H1 (cell line): ENCODE measurements at regions not wholly inside any gene's neighbourhood (a gene's known extent, or its start where the extent isn't known, plus 50 kb on each side); places are given as distances from the start of the nearest gene placed in this dataset.

Experiments
- CTCF ChIA-PET: fragments of 300-600 bp; sonication (Branson Sonifier 250); formaldehyde crosslinking; loops from one replicate; lab custom pipeline; 2021; ENCODE audit not compliant: partially characterized antibody; lab: Charles Lee
- POLR2A ChIA-PET: fragments of 300-600 bp; sonication (Branson Sonifier 250); formaldehyde crosslinking; loops from one replicate; lab custom pipeline; 2021; ENCODE audit warnings: inconsistent platforms; ENCODE audit not compliant: partially characterized antibody; lab: Charles Lee
- DNase-seq, 2 experiments: peaks; one replicate each; pipeline versions ENCODE4 v3.0.0 to v3.0.0-alpha.2; 2010 to 2022; ENCODE audit warnings: low spot score in 2 of 2, low read depth in 1 of 2, mixed read lengths in 1 of 2
- FAIRE-seq: peaks from 2 replicates; lab custom pipeline; 2011; peaks lifted over from hg19 to GRCh38; lab: Jason Lieb, UNC
- H2AFZ ChIP-seq: 2 replicates; pipeline ENCODE4 v1.8.1; 2012; ENCODE audit warnings: low read length, inconsistent platforms
- H2AK5ac ChIP-seq: 2 replicates; pipeline ENCODE4 v1.6.1; 2013; ENCODE audit warnings: low read depth, low read length
- H2BK120ac ChIP-seq: replicated peaks from 2 replicates; pipeline ENCODE3; 2013; ENCODE audit warnings: low read depth, low read length, inconsistent platforms
- H2BK12ac ChIP-seq: 2 replicates; pipeline ENCODE4 v1.6.1; 2013; ENCODE audit warnings: low read depth, low read length
- H2BK15ac ChIP-seq: 2 replicates; pipeline ENCODE4 v1.6.1; 2013; ENCODE audit warnings: low read length
- H2BK20ac ChIP-seq: 2 replicates; pipeline ENCODE4 v1.6.1; 2013; ENCODE audit warnings: low read length
- H2BK5ac ChIP-seq: 2 replicates; pipeline ENCODE4 v1.6.1; 2013; ENCODE audit warnings: low read depth, low read length
- H3K14ac ChIP-seq: 2 replicates; pipeline ENCODE4 v1.6.1; 2013; ENCODE audit warnings: inconsistent platforms; ENCODE audit not compliant: insufficient read length
- H3K18ac ChIP-seq: 2 replicates; pipeline ENCODE4 v1.6.1; 2013; ENCODE audit warnings: low read length; ENCODE audit errors: extremely low read depth
- H3K23ac ChIP-seq: 2 replicates; pipeline ENCODE4 v1.6.1; 2013; ENCODE audit warnings: inconsistent platforms; ENCODE audit not compliant: insufficient read length
- H3K23me2 ChIP-seq: 2 replicates; pipeline ENCODE4 v1.6.1; 2013; ENCODE audit warnings: low read depth, low read length
- H3K27ac ChIP-seq: 2 replicates; pipeline ENCODE4 v1.6.1; 2011; ENCODE audit warnings: low read depth, low read length, inconsistent platforms
- H3K27me3 ChIP-seq, 4 experiments: replicated peaks in 1 of 4; 1 replicate in 1 of 4; 2 replicates in 3 of 4; pipeline versions ENCODE4 v1.6.1 to v1.8.1; 2011 to 2013; ENCODE audit warnings: low read length in 3 of 4, mild to moderate bottlenecking in 3 of 4, inconsistent platforms in 2 of 4, mixed read lengths in 2 of 4, moderate library complexity in 1 of 4; ENCODE audit not compliant: control insufficient read depth in 3 of 4, insufficient read depth in 3 of 4; ENCODE audit errors: extremely low read depth in 1 of 4
- H3K36me3 ChIP-seq, 4 experiments: 2 replicates each; pipeline versions ENCODE4 v1.6.1 to v1.8.1; 2011 to 2013; ENCODE audit warnings: mild to moderate bottlenecking in 4 of 4, low read length in 3 of 4, moderate library complexity in 2 of 4, control low read depth in 1 of 4, inconsistent platforms in 1 of 4; ENCODE audit not compliant: insufficient read depth in 4 of 4, control insufficient read depth in 2 of 4
- H3K4ac ChIP-seq: replicated peaks from 2 replicates; pipeline ENCODE3; 2013; ENCODE audit warnings: low read length, low read depth, mixed read lengths, inconsistent platforms; ENCODE audit not compliant: insufficient read length
- H3K4me1 ChIP-seq, 4 experiments: replicated peaks in 1 of 4; 1 replicate in 1 of 4; 2 replicates in 3 of 4; pipeline versions ENCODE4 v1.6.1 to v1.8.1; 2011 to 2013; ENCODE audit warnings: low read length in 3 of 4, inconsistent platforms in 2 of 4, mixed read lengths in 1 of 4; ENCODE audit not compliant: insufficient read depth in 4 of 4, control insufficient read depth in 3 of 4
- H3K4me2 ChIP-seq, 2 experiments: 2 replicates each; pipeline versions ENCODE4 v1.6.1 to v1.8.1; 2011 to 2013; ENCODE audit warnings: low read depth in 2 of 2, low read length in 2 of 2, control low read depth in 1 of 2, inconsistent platforms in 1 of 2, mild to moderate bottlenecking in 1 of 2; ENCODE audit not compliant: insufficient read depth in 1 of 2
- H3K4me3 ChIP-seq, 4 experiments: fragments of 200-600, 300-600 bp in 1 of 4; sonication (generic), shearing (Covaris generic), sonication (Bioruptor Twin) in 1 of 4; 2 replicates each; pipeline versions ENCODE4 v1.5.1 to v1.8.1; 2011 to 2016; ENCODE audit warnings: low read length in 4 of 4, low read depth in 3 of 4, control low read depth in 2 of 4, inconsistent platforms in 2 of 4, mild to moderate bottlenecking in 2 of 4, mixed read lengths in 1 of 4, moderate library complexity in 1 of 4; ENCODE audit not compliant: insufficient read depth in 2 of 4; ENCODE audit errors: extremely low read depth in 1 of 4
- H3K56ac ChIP-seq: replicated peaks from 2 replicates; pipeline ENCODE3; 2013; ENCODE audit warnings: low read depth, mild to moderate bottlenecking, mixed read lengths, low read length, inconsistent platforms; ENCODE audit not compliant: insufficient read length
- H3K79me1 ChIP-seq: 2 replicates; pipeline ENCODE4 v1.6.1; 2013; ENCODE audit warnings: low read depth, low read length, control low read depth
- H3K79me2 ChIP-seq, 2 experiments: 2 replicates each; pipeline versions ENCODE4 v1.6.1 to v1.8.1; 2012 to 2013; ENCODE audit warnings: low read length in 2 of 2, mild to moderate bottlenecking in 2 of 2, inconsistent platforms in 1 of 2; ENCODE audit not compliant: insufficient read depth in 2 of 2, control insufficient read depth in 1 of 2
- H3K9ac ChIP-seq, 4 experiments: replicated peaks in 1 of 4; 1 replicate in 1 of 4; 2 replicates in 3 of 4; pipeline versions ENCODE4 v1.6.1 to v1.8.1; 2011 to 2013; ENCODE audit warnings: low read depth in 3 of 4, low read length in 3 of 4, control low read depth in 2 of 4, mild to moderate bottlenecking in 2 of 4, moderate library complexity in 2 of 4, inconsistent platforms in 1 of 4; ENCODE audit errors: extremely low read depth in 1 of 4
- H3K9me3 ChIP-seq, 2 experiments: 2 replicates each; pipeline versions ENCODE4 v1.6.1 to v1.8.1; 2012 to 2013; ENCODE audit warnings: mild to moderate bottlenecking in 2 of 2, moderate library complexity in 2 of 2, control low read depth in 1 of 2, inconsistent platforms in 1 of 2, low read depth in 1 of 2, low read length in 1 of 2, mixed read lengths in 1 of 2; ENCODE audit not compliant: insufficient read depth in 2 of 2
- H4K20me1 ChIP-seq, 2 experiments: replicated peaks in 1 of 2; 2 replicates each; pipeline versions ENCODE3 to v1.8.1; 2011 to 2013; ENCODE audit warnings: inconsistent platforms in 2 of 2, low read length in 2 of 2, mild to moderate bottlenecking in 1 of 2; ENCODE audit not compliant: insufficient read depth in 2 of 2, control insufficient read depth in 1 of 2
- H4K5ac ChIP-seq: 2 replicates; pipeline ENCODE4 v1.6.1; 2013; ENCODE audit warnings: low read length, low read depth, mixed read lengths, inconsistent platforms; ENCODE audit not compliant: insufficient read length
- H4K8ac ChIP-seq: 2 replicates; pipeline ENCODE4 v1.8.0; 2013; ENCODE audit warnings: mild to moderate bottlenecking, moderate library complexity, low read length, inconsistent platforms; ENCODE audit not compliant: insufficient read depth; ENCODE audit errors: extremely low read depth
- H4K91ac ChIP-seq: replicated peaks from 2 replicates; pipeline ENCODE3; 2013; ENCODE audit warnings: low read length, mixed read lengths, inconsistent platforms; ENCODE audit not compliant: insufficient read length
- CREB1 ChIP-seq: IDR thresholded peaks from 2 replicates; pipeline ENCODE4 v1.6.1; 2012; ENCODE audit warnings: inconsistent platforms
- KDM4A ChIP-seq: IDR thresholded peaks from one replicate; pipeline ENCODE4 v1.7.1; 2012; ENCODE audit warnings: low read depth, mild to moderate bottlenecking, moderate library complexity, low read length, inconsistent platforms; ENCODE audit not compliant: severe bottlenecking
- RAD21 ChIP-seq, 2 experiments: IDR thresholded peaks in 1 of 2; conservative IDR thresholded peaks in 1 of 2; 2 replicates each; pipeline ENCODE4 v1.6.1; 2011; ENCODE audit warnings: low read depth in 2 of 2, low read length in 2 of 2, improper control_type of control experiment in 1 of 2, inconsistent platforms in 1 of 2, mild to moderate bottlenecking in 1 of 2, moderate library complexity in 1 of 2
- RFX5 ChIP-seq: IDR thresholded peaks from 2 replicates; pipeline ENCODE4 v1.6.1; 2011; ENCODE audit warnings: low read depth, low read length, improper control_type of control experiment, borderline replicate concordance
- TEAD4 ChIP-seq: IDR thresholded peaks from 2 replicates; pipeline ENCODE4 v1.6.1; 2012; ENCODE audit warnings: low read depth, low read length, inconsistent platforms, mixed read lengths
- WGBS, 2 experiments: shearing (Covaris generic) in 1 of 2; methylation state at CpG; one replicate each; pipeline versions ENCODE4 v1.1.6 to v1.1.7; 2013 to 2015; ENCODE audit warnings: low lambda C conversion rate in 2 of 2, mixed read lengths in 2 of 2, inconsistent platforms in 1 of 2, low coverage in 1 of 2, missing lambda C conversion rate in 1 of 2; ENCODE audit not compliant: insufficient replicate concordance in 2 of 2, insufficient coverage in 1 of 2, insufficient read length in 1 of 2; ENCODE audit errors: extremely low coverage in 1 of 2, missing lambda C conversion rate in 1 of 2; 5-methylcytosine and 5-hydroxymethylcytosine counted together
- TF ChIP-seq, protein P1 (sequence below), 3 experiments: IDR thresholded peaks; 1 replicate in 2 of 3; 2 replicates in 1 of 3; pipeline versions ENCODE4 v1.5.1 to v1.6.1; 2011; ENCODE audit warnings: low read length in 3 of 3, mild to moderate bottlenecking in 3 of 3, inconsistent platforms in 2 of 3, low read depth in 1 of 3, moderate library complexity in 1 of 3; ENCODE audit not compliant: insufficient read depth in 1 of 3; ENCODE audit errors: control extremely low read depth in 1 of 3

DNA sequence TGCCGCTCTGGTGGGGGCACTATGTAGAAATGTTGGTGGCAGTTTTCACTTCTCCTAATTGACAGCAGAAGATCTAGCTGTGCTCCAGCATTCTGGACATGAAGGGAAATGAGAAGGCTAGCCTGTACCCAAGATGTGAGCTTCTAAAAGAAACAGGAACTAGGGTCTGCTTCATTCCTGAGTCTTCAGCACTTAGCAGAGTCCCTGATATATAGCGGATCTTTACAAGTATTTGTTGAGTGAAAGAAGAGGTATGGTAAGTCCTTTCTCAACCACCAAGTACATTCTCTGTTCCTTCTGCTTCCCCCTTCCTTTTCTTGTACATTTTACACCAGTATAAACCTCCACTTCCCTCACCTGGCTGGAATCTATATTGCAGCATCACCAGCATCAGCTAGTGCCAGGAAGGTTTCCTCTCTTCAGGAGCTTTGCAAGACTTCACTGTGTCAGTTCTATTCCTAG lies 408.3 kb upstream of the CADM1 start:
- POLR2A ChIA-PET, result no interaction called here
- Histone ChIP-seq H2BK120ac (no peak overlapping the region), H2BK20ac (no peak overlapping the region), H3K4ac (no peak overlapping the region), H2BK5ac (no peak overlapping the region), H4K5ac (no peak overlapping the region), H4K8ac (no peak overlapping the region), H3K9me3 (no peaks in the 10 kb centered on the region), H2BK12ac (no peak overlapping the region), H4K20me1 (no peaks in the 10 kb centered on the region), H3K18ac (no peak overlapping the region), H2BK15ac (no peak overlapping the region), H3K9ac (no peak overlapping the region), H3K79me2 (no peaks in the 10 kb centered on the region), H3K4me1 (no peaks in the 10 kb centered on the region), H3K4me2 (no peak overlapping the region), H4K91ac (no peak overlapping the region), H3K27me3 (no peaks in the 10 kb centered on the region), H3K27ac (no peak overlapping the region), H3K23ac (no peak overlapping the region), H3K4me3 (no peak overlapping the region), H3K56ac (no peak overlapping the region), H3K79me1 (no peaks in the 10 kb centered on the region), H3K23me2 (no peaks in the 10 kb centered on the region), H2AFZ (no peak overlapping the region), H3K14ac (no peak overlapping the region), H3K36me3 (no peaks in the 10 kb centered on the region), H2AK5ac (no peak overlapping the region)
- TF ChIP-seq KDM4A (no peak), CREB1 (no peak), RAD21 (IDR thresholded peaks at IDR 0.05 in 1 of 2, conservative IDR thresholded peaks at IDR 0.05 in 1 of 2; ENCODE audit: low read depth in 2 of 2, low read length in 2 of 2) (peak; percentile 72 to 81), TEAD4 (peak; percentile 93), RFX5 (peak; percentile 26; the same call in 1 of the 2 replicates)
- TF ChIP-seq, protein P1, sequence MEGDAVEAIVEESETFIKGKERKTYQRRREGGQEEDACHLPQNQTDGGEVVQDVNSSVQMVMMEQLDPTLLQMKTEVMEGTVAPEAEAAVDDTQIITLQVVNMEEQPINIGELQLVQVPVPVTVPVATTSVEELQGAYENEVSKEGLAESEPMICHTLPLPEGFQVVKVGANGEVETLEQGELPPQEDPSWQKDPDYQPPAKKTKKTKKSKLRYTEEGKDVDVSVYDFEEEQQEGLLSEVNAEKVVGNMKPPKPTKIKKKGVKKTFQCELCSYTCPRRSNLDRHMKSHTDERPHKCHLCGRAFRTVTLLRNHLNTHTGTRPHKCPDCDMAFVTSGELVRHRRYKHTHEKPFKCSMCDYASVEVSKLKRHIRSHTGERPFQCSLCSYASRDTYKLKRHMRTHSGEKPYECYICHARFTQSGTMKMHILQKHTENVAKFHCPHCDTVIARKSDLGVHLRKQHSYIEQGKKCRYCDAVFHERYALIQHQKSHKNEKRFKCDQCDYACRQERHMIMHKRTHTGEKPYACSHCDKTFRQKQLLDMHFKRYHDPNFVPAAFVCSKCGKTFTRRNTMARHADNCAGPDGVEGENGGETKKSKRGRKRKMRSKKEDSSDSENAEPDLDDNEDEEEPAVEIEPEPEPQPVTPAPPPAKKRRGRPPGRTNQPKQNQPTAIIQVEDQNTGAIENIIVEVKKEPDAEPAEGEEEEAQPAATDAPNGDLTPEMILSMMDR (IDR thresholded peaks at IDR 0.05; ENCODE audit: control extremely low read depth in 1 of 3, insufficient read depth in 1 of 3, low read depth in 1 of 3, low read length in 3 of 3), result peak in 2 of 3 experiments; percentile 65 to 68; a peak in 3 of 4 replicates
- FAIRE-seq (peak; percentile 36), DNase-seq (no peak)
- 89% methylated on average over 2 of the region's 2 CpGs; no CpG with 5 or more reads in 1 of the 2 experiments for WGBS, 2 experiments
- CTCF ChIA-PET, result interaction anchor here (0.6 to 2.5 kb wide), 21 partner anchors 9 to 1138 kb away, joined by 3 to 19 read pairs (median 4); no protein-coding TSS in a partner anchor
